ENCODE measurements at regions not wholly inside any gene's neighbourhood (a gene's known extent, or its start where the extent isn't known, plus 50 kb on each side); places are given as distances from the start of the nearest gene placed in this dataset.
"Not testable (repeated sequence)": the region's sequence is repeated elsewhere in the genome, so short reads cannot be mapped to it uniquely, and the experiment has no call there.

DNA sequence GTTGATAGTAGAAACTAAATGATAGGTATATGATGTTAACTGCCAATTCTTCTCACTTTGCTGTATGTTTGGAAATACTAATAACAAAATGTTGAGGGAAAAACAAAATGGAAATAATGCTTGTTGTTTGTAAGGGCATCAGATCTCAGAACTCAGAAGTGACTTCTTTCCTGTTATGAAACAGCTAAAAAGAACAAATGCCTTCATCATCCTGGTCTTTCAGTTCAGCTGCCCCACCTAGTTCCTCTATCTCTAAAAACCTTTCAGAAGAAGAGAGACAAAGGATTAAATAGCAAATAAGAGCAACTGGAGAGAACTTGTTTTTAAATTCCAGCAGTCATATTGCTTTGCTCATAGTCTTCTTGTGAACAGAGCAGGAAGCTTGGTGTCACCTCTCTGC, 345.3 kb upstream of the NCAM1 start:
- DNase-seq (ENCODE audit: low read depth) = no peak

DNA sequence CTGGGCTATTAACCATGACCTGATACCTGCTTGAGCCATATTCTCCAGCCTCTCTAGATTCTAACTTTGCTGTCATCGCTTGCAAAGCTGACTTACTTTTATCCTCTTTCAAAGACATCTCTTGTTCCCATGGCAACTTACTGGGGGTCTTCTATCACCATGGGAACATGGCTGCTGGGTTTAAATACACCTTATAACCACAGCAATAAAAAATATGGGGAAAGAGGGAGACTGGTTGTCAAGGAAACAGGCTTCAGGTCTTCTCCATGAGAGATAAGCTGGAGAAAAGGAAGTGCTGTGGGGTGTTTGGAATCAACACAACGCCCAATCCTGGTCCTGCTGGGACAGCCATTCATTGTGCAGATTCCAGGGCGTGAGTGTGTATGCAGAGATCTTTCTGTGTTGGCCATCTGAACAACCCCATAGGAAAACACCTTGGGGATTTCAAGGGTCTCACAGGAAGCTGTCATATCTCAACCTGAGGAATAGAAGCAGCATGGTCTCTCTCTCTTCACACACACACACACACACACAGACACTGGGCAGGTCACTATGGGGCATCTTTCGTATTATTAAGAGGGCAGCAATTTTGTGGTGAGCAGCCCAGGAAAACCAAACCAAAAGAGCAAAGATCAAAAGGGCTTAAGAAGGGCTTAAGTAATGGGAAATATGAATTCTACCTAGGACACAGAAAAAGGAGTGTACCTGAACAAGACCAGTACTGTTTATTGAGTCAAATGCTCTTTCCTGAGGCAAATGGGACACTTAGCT, 344.7 kb upstream of the NCAM1 start:
- no peak for DNase-seq (ENCODE audit: low read depth)

DNA sequence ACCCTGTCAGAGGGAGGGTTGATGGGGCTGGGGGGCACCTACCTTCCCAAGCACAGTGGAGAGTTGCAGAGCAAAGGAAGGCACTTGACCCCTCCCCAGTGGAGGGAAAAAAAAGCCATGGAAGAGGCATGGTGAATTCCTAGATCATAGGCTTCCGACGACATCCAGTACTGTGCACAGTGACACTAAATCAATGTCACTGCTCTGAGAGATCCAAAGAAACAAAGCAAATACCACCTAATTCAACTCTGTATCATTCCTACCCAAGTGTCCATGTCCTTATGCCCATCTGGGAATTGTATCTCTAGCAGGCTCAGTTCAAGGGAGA, 344.2 kb upstream of the NCAM1 start:
- DNase-seq (ENCODE audit: low read depth) = no peak

DNA sequence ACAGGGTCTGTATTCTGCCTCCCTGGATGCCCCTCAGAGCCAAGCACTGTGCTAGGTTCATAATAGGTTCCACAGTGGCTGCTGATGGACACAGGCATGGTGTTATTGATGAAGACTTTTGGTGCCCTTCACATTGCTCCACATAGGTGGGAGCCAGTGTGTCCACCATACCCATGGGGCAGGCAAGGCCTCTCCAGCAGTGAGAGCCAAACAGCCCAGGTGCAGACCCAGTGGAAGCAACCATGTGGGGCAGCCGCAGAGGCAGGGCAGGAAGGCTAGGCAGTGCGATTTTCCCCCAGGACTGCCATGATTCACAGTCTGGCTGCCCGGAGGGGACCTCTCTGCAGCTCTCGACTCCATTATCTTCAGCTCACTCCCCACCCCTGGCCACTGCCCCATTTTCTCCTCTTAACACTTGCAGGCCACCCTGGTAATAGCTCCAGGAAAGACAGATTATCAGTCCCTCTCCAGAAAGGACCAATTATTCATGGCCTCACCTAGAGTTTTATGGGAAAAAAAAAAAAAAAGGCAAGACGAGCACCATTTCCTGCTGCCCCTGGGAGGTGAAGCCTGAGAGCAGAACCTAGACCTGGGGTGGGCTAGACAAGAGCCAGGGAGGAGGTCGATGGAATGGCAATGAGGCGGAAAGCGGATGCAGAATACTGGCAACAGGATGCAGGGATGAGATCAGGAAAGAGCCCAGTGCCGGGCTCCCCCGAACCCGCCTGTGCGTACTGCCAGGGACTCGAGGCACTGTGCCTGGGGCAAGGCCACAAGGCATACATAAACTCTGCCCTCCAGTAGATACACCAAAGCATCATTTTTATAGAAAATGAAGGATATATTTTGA, 343.0 kb upstream of the NCAM1 start:
- no peak for DNase-seq (ENCODE audit: low read depth)

DNA sequence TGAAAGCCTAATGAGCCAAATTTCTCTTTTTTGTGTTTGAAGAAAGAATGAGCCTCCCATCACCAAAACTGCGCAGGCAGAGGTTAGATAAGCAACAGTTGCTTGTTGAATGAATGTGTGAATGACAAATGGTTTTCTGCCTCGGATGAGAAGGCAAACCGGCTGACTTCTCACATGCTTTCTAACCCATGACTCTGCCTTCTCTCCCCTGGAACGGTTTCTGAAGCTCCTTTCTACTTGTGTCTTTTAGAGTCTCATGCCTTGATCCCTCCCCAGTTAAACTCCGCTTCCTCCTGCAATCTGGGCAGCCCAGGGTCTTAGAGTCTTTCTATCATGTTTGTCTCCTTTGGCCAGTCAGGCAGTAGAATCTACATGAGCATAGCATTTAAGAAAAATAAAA, 342.1 kb upstream of the NCAM1 start:
- DNase-seq (ENCODE audit: low read depth) = no peak

DNA sequence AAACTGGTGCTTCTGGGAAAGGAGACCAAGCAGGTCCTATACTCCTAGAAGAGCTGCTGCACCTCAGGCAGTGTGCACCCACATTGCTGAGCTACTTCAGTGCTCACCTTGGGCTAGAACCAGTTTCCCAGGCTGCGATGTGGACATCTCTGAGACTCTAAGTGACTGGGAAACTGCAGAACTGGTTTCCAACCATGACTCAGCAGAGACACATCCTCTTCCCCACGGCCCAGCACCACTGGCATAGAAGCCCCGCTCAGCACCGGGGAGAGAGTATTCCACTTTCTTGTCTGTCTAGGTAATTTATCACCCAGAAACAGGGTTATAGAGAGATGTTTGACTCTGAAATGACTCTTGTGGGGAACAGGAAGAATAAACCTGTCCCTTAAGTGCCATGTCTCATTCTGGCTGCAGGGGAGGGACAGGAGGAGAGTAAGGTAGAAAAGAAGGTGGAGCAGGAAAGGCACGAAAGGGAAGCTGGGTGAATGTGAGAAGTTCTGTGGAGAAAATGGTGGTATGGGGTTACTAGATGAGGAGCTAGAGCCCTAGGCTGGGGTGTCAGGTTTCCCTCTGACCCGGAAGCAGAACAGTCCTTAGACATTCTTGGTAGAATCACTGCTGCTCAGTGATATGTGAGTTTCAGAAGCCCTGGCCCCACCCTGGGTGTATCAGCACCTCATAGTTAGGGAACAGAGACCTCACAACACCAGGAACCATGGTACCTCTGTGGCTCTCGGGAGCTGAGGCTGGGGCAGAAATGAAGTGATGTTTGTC, 340.4 kb upstream of the NCAM1 start:
- no peak for DNase-seq (ENCODE audit: low read depth)

DNA sequence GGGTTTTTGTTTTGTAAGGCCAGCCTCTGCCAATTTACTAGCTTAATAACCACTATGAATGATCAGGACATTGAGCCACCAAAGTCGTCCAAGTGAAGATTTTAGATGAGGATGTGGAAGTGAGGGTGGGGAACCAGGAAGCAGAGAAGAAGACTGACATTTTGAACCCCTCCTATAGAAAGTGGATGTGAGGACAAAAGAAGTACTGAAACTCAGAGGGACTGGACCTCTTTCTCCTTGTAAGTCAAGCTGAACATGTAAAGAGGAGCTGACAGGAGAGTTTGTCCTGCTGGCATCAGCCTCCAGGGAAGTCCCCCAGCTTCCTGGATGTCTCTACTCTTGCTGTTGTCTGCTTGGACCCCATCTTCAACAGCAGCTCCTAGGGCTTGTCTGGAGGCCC, 338.2 kb upstream of the NCAM1 start:
- DNase-seq (ENCODE audit: low read depth) = no peak

DNA sequence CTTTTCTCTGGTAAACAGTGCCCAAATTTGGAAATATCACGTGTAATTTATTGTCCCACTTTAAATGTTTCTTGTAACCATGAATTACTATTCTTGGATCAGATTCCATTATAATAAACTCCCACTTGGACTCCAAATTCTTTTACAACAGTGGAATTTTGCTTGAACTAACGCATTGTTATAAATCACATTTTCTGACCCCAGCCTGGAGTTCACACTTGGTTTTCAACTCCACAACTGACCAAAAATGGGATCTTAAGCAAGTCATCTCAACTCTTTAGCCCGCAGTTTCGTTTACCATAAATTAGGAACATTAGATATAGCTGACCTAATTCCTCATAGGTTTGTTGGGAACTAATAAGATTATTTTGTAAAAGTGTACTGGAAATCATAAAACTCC, 336.8 kb upstream of the NCAM1 start:
- DNase-seq (ENCODE audit: low read depth) = no peak

DNA sequence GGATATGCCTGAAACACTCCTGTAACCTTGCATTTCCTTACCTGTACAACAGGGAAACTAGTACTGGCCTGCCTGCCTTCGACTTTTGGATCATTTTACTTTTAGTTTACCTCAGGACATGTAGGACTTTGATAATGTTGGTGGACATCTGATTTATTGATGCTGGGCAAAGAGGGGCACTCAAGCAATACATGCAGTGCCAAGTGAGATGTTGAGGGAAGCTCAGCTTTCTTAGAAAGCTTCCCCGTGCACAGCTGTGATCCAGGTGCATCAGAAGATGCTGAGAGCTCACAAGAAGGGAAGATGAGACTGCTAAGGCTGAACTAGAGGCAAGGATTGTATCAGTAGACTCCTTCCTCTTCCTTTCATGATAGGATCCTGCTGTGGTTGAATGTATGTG, 336.2 kb upstream of the NCAM1 start:
- not testable (repeated sequence) for DNase-seq (ENCODE audit: low read depth)

DNA sequence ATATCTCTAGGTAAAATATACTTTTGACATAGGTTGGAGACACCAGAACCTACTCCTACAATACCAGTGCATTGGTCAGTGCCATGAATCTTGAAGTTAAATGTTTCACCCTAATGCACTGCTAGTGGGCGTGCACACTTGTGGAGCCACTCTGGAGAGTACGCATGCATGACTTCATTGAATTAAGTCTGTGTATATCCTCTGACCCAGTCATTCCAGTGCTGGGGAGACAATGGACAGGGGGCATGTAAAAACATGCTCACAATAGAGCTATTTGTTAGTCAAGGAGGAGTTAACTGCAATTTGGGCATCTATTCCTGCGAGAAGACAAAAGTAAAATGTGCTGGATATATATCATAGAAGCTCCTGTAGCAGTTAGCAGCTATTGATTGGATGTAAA, 335.4 kb upstream of the NCAM1 start:
- DNase-seq (ENCODE audit: low read depth) = no peak

DNA sequence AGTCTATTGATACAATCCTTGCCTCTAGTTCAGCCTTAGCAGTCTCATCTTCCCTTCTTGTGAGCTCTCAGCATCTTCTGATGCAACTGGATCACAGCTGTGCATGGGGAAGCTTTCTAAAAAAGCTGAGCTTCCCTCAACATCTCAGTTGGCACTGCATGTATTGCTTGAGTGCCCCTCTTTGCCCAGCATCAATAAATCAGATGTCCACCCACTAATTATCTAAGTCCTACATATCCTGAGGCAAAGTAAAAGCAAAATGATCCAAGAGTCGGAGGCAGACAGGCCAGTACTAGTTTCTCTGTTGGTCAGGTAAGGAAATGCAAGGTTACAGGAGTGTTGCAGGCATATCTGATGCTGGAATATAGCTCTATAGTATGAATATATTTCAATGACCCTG, 334.5 kb upstream of the NCAM1 start:
- no peak for DNase-seq (ENCODE audit: low read depth)

DNA sequence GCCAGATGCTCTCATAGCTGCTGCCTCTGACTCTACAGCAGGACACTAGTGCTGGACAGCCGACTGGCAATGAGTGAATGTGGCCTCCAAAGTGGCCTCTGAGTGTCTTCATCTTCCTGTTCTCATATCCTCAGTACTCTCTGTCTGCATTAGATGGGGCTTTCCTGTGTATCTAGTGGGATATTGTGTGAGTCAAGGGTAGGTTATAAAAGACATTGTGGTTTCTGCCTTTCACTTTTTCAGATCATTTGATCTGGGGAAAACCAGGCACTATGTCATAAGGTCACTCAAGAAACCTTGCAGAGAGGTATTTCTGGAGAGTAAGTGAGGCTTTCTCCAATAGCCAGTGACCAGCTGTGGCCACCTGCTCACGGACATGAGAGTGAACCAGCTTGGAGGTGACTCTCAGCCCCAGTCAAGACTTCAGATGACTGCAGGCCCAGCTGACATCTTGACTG, 333.6 kb upstream of the NCAM1 start:
- DNase-seq (ENCODE audit: low read depth) = no peak

DNA sequence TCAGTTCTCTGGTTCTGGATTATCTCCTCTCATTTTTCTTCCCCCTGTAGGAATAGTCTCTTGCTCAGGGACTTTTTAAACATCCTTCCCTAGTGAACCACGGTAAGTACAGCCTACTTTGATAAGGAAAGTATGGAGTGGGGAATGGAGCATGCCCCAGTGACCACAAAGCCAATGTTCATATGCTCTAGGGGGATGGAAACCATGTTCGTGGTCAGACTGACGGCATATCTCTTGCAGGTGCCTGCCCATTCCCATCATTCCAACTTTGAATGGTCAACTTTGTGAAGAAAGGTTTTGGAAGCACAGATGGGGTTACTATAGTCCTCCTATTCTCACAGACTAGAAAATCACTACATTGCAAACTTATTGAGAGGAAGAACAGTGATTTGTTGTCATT, 332.5 kb upstream of the NCAM1 start:
- DNase-seq (ENCODE audit: low read depth) = no peak

DNA sequence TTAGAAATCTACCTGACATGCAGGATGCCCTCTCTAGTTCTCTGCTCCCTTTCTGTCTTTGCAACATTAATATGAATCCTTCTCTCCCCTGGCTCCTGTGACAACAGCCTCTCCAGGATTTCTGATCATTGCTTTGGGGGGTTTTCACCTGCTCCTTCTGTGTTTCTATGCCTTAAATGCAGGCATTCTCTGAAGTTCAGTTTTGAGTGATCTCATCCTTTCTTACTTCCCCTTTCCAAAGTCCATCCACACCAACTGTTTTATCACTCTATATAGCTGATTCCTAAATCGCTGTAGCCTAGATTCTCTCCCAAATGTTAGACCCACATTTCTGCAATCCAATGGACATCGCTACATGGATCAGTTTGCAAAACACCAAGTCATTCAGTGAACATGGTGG, 330.7 kb upstream of the NCAM1 start:
- no peak for DNase-seq (ENCODE audit: low read depth)

DNA sequence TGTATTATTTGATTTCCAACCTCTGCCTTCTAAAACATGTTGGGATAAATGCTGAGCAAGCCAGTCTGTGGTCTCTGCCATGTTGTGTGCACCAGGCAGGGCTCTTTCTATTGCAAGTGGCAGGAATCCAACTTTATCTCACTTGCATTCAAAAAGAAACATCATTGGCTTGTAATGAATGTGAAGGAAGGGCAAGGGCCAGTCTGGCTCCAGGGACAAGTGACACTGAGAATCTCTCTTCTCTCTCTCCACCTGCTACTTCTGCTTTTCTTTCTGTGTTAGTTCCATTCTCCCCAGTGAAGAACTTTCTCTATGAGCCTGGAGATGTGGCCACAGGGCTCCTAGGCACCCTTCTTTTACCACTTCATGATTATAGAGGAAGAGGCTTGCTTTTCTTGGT, 329.9 kb upstream of the NCAM1 start:
- no peak for DNase-seq (ENCODE audit: low read depth)

DNA sequence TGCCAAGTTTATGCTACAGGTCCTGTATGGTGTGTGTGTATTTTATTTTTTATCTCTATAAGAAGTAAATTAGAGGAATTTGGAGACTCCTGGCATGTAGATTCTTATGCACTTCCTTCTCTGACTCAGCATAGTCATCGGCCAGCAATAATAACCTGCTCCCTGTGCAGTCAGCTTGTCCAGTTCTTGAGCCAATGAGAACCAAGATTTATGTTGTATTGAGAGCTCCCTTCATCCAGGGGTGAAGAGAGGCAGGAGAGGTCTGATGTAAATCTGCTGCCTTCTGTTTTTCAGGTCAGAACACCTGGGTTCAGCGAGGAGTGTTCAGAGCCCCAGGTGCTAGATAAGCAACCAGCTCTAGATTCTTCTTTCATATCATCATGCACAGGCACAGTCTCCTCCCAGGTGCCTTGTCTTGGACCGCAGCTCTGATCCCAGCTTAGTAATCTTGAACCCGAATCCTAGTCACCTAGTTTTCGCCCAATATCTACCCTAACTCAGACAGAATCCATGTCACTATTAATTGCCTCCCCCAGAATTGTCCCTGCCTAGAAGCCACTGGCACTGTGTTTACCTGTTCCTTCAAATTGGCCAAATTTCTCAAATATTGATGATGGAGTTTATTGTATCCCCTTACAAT, 328.2 kb upstream of the NCAM1 start:
- no peak for DNase-seq (ENCODE audit: low read depth)

DNA sequence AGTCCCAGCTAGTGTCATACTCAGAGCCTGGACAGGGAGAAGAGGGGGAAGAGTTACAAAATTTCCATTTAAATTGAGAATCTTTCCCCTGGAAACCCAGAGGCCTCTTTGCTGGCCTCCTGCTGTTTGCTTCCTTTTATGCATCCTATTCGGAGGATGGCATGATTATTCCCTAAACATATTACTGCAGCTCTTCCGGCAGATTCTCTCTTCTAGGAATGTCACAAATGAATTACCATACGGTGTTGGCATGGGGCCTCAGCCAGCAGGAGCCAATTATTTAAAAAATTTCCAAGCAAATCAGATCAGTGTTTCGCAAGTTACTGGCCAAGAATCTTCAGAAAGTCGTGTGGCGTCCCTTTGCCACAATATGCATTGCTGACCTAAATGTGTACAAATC, 326.7 kb upstream of the NCAM1 start:
- DNase-seq (ENCODE audit: low read depth) = no peak

DNA sequence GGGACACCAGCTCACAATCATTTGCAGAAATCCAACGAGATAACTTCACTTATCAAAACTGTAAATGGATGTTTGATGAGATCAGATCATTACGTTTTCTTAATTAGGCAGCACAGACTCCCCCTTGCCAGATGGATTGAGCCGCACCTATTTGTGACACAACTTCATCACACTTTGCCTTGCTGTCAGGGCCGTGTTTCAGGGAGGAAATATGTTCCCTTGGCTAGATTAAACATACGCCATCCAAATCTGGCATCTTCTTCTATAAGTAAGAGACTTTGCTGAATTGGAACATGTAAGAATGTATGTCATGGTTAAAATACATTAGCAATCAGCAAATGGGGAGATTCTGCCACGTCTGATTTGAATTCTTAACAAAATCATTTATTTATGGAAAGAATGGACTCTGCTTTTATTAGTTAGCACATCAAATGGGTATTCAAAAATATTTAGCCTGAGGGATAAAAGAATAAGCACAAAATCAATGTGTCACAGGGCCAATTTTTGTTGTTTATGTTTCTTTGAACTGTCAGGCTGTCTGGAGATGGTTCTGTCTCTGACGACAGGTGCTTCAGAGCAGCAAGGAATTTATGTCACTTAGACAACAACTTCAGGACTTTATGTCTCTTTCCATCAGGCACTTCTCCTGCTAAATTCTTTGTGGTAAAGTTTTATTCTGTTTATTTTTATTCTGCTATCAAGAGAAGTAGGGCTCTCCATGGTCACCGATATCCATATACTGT, 326.1 kb upstream of the NCAM1 start:
- DNase-seq (ENCODE audit: low read depth) = no peak

DNA sequence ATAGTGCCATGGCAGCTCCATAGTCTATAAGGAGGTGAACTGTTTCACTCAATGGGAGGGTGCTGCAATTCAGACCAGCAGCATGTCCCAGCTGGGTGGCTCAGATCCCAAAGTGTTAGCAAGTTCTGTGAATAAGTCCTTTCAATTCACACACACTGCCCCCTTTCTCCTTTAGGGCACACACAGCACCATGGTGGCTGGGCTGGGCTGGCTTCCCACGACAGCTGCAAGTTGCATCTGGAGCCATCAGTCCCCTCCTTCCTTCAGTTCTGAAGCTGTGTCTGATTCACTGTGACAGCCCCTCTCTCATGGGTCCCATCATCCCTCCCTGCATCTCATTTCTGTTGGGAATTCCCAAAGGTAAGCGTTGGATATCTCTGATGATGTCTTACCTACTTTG, 324.1 kb upstream of the NCAM1 start:
- no peak for DNase-seq (ENCODE audit: low read depth)

DNA sequence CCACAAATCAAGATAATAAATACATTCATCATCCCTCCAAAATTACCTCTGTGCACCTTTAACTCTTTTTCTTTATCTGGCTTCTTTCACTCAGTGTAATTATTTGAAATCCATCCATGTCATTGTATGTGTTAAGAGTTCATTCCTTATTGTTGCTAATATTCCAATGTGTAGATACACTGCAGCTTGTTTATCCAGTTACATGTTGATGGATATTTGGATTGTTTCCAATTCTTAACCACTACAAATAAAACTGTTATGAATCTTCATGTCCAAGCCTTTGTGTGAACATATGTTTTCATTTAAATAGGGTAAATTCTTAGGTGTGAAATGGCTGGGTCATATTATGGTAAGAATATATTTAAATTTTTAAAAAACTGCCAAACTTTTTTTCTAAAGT, 323.3 kb upstream of the NCAM1 start:
- no peak for DNase-seq (ENCODE audit: low read depth)

DNA sequence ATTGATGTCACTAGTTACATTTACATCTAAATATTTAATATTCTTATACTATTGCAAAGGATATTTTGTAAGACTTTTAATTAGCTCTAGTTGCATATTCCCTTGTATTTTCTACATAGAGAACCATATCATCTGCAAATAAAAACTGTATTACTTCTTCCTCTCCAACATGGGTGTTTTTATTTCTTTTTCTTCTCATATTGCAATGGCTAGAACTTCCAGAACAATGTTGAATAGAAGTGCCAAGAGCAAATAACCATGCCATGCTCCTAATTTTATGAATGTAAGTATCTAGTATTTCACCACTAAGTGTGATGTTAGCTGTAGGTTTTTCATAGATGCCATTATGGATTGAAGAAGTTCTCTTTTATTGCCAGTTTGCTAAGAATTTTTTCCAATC, 321.8 kb upstream of the NCAM1 start:
- DNase-seq (ENCODE audit: low read depth) = no peak

DNA sequence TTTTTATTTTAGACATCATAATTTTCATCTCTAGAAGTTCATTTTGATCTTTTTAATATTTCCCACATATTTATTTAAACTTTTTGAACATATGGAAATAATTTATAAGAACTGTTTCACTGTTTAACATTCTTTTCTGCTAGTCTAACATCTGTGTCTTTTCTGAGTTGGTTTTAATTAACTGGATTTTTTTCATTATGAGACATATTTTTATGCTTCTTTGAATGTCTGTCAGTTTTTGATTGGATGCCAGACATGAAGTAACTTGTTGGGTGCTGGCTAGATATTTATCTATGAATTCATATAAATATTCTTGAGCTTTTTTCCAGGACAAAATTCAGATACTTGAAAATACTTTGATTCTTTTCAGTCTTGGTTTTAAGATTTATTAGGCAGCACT, 317.8 kb upstream of the NCAM1 start:
- no peak for DNase-seq (ENCODE audit: low read depth)

Measured in stimulated activated CD8-positive, alpha-beta memory T cell treated with anti-CD3 and anti-CD28 coated beads, Interleukin-12 subunit alpha, Interleukin-12 subunit beta, amount 100 ng/mL, for 1 hour (primary cell).